OCI-LY3 (cell line): ENCODE measurements at regions not wholly inside any gene's neighbourhood (a gene's known extent, or its start where the extent isn't known, plus 50 kb on each side); places are given as distances from the start of the nearest gene placed in this dataset.

Source experiments
- EZH2phosphoT487 ChIP-seq: fragments of 200-600 bp; shearing (Covaris generic); IDR thresholded peaks from 2 replicates; pipeline ENCODE4 v1.6.1; 2018; ENCODE audit warnings: antibody characterized with exemption, mixed run types, low read depth
- TF ChIP-seq, protein P1 (sequence below): fragments of 200-600, 300-600 bp; sonication (generic); IDR thresholded peaks from 2 replicates; pipeline ENCODE4 v1.5.1; 2014; ENCODE audit warnings: antibody characterized with exemption, low read length, low read depth

DNA sequence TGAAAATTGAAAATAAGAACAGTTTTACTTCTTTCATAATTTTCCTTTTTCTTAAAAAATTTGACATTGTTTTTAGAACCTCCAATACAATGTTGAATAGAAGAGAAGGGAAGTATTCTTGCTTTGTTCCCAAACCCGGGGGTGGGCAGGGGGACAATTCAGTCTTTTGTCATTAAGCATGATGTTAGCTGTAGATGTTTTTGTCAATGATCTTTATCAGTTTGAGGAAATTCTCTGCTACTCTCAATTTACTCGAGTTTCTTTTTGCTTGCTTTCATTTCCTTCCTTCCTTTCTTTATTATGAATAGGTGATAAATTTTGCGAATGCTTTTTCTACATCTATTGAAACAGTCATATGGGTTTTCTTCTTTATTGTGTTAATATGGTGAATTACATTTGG lies 183.2 kb upstream of the FRMD6 start:
- TF ChIP-seq, protein P1, sequence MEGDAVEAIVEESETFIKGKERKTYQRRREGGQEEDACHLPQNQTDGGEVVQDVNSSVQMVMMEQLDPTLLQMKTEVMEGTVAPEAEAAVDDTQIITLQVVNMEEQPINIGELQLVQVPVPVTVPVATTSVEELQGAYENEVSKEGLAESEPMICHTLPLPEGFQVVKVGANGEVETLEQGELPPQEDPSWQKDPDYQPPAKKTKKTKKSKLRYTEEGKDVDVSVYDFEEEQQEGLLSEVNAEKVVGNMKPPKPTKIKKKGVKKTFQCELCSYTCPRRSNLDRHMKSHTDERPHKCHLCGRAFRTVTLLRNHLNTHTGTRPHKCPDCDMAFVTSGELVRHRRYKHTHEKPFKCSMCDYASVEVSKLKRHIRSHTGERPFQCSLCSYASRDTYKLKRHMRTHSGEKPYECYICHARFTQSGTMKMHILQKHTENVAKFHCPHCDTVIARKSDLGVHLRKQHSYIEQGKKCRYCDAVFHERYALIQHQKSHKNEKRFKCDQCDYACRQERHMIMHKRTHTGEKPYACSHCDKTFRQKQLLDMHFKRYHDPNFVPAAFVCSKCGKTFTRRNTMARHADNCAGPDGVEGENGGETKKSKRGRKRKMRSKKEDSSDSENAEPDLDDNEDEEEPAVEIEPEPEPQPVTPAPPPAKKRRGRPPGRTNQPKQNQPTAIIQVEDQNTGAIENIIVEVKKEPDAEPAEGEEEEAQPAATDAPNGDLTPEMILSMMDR = no peak
- no peak for TF ChIP-seq EZH2phosphoT487
